Osteoblast (primary cell): ENCODE measurements at regions not wholly inside any gene's neighbourhood (a gene's known extent, or its start where the extent isn't known, plus 50 kb on each side); places are given as distances from the start of the nearest gene placed in this dataset.

ENCODE experiments used
- DNase-seq: peaks from one replicate; pipeline ENCODE4 v3.0.0; 2011; ENCODE audit warnings: low spot score, mixed read lengths; ENCODE audit not compliant: insufficient read length; ENCODE audit errors: missing footprints
- H2AFZ ChIP-seq: 2 replicates; pipeline ENCODE4 v1.6.0; 2011; ENCODE audit warnings: mild to moderate bottlenecking, low read length
- H3K27ac ChIP-seq: 2 replicates; pipeline ENCODE4 v1.5.1; 2011; ENCODE audit warnings: mild to moderate bottlenecking, low read depth, low read length, moderate library complexity
- H3K27me3 ChIP-seq: 2 replicates; pipeline ENCODE4 v1.6.0; 2012; ENCODE audit warnings: mild to moderate bottlenecking, control low read depth, inconsistent platforms, low read length, moderate library complexity; ENCODE audit not compliant: insufficient read depth
- H3K36me3 ChIP-seq: 2 replicates; pipeline ENCODE4 v1.5.1; 2011; ENCODE audit warnings: mild to moderate bottlenecking, low read length, control low read depth, moderate library complexity; ENCODE audit not compliant: insufficient read depth
- H3K4me1 ChIP-seq: 2 replicates; pipeline ENCODE4 v1.5.1; 2011; ENCODE audit warnings: mild to moderate bottlenecking, low read length, control low read depth, moderate library complexity; ENCODE audit not compliant: insufficient read depth
- H3K4me2 ChIP-seq: 2 replicates; pipeline ENCODE4 v1.6.0; 2011; ENCODE audit warnings: mild to moderate bottlenecking, low read length; ENCODE audit not compliant: insufficient read depth
- H3K4me3 ChIP-seq: fragments of 200-600 bp; sonication (generic); 3 replicates; pipeline ENCODE4 v1.5.1; 2012; ENCODE audit warnings: mild to moderate bottlenecking, low read length, inconsistent platforms; ENCODE audit not compliant: insufficient read depth
- H3K79me2 ChIP-seq: 2 replicates; pipeline ENCODE4 v1.6.0; 2012; ENCODE audit warnings: mild to moderate bottlenecking, low read length, control low read depth, inconsistent platforms; ENCODE audit not compliant: insufficient read depth
- H3K9me3 ChIP-seq: 2 replicates; pipeline ENCODE4 v1.5.1; 2011; ENCODE audit warnings: low read depth, low read length, control low read depth
- H4K20me1 ChIP-seq: 2 replicates; pipeline ENCODE4 v1.6.0; 2012; ENCODE audit warnings: mild to moderate bottlenecking, low read length, control low read depth; ENCODE audit not compliant: insufficient read depth
- TF ChIP-seq, protein P1 (sequence below): IDR thresholded peaks from 2 replicates; pipeline ENCODE4 v1.5.1; 2011; ENCODE audit warnings: mild to moderate bottlenecking, low read depth, low read length, moderate library complexity; ENCODE audit errors: extremely low read depth

DNA sequence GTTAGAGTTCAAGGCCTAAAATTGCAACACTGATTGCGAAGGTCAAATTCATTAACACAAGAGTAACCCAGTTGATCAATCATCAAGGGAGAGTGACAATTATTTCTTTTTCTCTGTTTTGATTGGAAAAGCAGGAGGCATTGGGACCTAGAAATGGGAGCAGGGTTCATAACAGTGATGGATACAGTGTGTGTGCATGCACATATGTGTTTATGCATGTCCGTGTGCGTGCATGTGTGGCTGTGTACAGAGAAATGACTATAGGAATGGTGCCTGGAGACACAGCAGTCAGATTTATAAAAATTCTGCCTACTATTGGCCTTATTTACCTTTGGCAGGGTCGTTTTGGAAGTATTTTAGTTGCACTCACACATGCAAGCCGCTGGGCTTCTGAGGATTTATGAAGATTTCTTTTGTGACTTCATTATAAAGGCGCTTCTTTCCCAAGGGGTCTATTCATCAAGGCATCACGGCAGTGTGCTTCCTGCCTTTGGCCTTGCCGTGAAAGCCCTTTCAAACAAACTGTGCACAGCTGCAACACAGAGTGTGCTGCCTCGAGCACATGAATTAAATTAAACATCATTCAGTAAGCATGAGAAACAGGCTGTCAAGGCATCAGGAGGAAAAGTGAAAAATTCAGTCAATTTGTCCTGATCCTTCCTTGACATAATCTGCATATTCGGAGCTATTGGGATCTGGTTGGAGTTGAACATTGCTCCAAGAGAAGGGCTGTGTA lies 122.8 kb upstream of the PUM3 start:
- Histone ChIP-seq H3K4me3 (no peak overlapping the region), H3K36me3 (no peaks in the 10 kb centered on the region), H3K27me3 (no peaks in the 10 kb centered on the region), H3K4me2 (no peak overlapping the region), H3K4me1 (no peaks in the 10 kb centered on the region), H3K27ac (no peak overlapping the region), H2AFZ (no peak overlapping the region), H4K20me1 (no peaks in the 10 kb centered on the region), H3K9me3 (no peaks in the 10 kb centered on the region), H3K79me2 (no peaks in the 10 kb centered on the region)
- TF ChIP-seq, protein P1, sequence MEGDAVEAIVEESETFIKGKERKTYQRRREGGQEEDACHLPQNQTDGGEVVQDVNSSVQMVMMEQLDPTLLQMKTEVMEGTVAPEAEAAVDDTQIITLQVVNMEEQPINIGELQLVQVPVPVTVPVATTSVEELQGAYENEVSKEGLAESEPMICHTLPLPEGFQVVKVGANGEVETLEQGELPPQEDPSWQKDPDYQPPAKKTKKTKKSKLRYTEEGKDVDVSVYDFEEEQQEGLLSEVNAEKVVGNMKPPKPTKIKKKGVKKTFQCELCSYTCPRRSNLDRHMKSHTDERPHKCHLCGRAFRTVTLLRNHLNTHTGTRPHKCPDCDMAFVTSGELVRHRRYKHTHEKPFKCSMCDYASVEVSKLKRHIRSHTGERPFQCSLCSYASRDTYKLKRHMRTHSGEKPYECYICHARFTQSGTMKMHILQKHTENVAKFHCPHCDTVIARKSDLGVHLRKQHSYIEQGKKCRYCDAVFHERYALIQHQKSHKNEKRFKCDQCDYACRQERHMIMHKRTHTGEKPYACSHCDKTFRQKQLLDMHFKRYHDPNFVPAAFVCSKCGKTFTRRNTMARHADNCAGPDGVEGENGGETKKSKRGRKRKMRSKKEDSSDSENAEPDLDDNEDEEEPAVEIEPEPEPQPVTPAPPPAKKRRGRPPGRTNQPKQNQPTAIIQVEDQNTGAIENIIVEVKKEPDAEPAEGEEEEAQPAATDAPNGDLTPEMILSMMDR = no peak
- DNase-seq = no peak

DNA sequence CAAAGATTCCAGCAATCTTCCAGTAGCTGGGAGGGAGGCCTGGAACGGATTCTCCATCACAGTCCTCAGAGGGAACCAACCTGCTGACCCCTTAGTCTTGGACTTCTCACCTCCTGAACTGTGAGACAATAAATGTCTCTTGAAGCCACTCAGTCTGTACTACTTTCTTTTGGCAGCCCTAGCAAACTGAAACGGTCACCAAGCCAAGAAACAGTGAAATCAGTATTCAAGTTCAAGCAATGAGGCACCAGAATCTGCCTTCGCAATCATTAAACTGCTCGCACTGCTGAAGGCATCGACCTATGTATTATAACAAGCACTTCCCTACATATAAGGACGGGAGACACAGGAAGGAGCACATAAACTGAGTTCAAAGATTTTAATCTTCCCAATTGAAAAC lies 120.6 kb upstream of the PUM3 start:
- Histone ChIP-seq H3K27me3 (no peaks in the 10 kb centered on the region), H3K4me3 (no peak overlapping the region), H4K20me1 (no peaks in the 10 kb centered on the region), H2AFZ (no peak overlapping the region), H3K36me3 (no peaks in the 10 kb centered on the region), H3K27ac (no peak overlapping the region), H3K4me1 (no peaks in the 10 kb centered on the region), H3K79me2 (no peaks in the 10 kb centered on the region), H3K4me2 (no peak overlapping the region), H3K9me3 (no peaks in the 10 kb centered on the region)
- TF ChIP-seq, protein P1 = no peak
- no peak for DNase-seq

- H3K79me2 ChIP-seq = no peaks in the 10 kb centered on the region
- no peak overlapping the region for H3K27ac ChIP-seq
- no peak overlapping the region for H2AFZ ChIP-seq
- no peaks in the 10 kb centered on the region for H4K20me1 ChIP-seq
- no peaks in the 10 kb centered on the region for H3K9me3 ChIP-seq
- H3K4me1 ChIP-seq = no peaks in the 10 kb centered on the region
- H3K27me3 ChIP-seq = no peaks in the 10 kb centered on the region
- no peak overlapping the region for H3K4me3 ChIP-seq
- DNase-seq = no peak
- H3K4me2 ChIP-seq = no peak overlapping the region
- TF ChIP-seq, protein P1 = no peak
- H3K36me3 ChIP-seq = no peaks in the 10 kb centered on the region
These were observed 119.4 kb upstream of the PUM3 start for GRCh38 chr9:2963307-2963706.

DNA sequence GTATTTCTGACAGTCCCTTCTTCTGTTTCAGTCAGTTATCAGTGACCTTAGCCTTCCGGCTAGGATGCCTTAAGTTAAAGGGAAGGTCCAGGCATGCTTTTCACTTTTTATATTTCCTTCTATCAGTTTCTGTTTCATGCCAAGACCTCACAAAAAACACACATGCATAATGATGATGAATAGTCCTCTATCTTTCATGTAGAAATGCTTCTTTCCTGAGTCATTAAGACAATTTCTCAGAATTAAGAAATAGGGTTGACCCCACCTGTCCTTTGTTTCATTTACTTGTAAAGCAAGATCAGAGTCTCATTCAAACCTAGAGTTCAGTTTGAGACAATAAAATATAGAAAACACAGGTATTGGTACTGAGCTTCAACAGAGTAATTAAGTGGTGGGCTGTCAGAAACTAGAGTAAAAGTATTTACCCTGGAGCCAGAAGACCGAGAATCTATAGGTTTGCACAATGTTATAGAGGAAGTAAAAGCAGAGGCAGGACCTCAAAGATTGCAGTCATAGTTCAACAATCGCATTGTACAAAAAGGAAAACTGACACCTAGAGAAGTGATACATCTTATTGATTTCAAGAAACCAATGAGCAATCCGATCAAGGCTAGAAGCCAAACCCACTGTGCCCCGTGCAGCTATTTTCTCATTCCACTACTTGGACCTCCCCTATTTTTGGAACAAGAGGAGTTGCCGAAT lies 118.7 kb upstream of the PUM3 start:
- Histone ChIP-seq H3K4me2 (no peak overlapping the region), H3K4me3 (no peak overlapping the region), H3K27ac (no peak overlapping the region), H3K9me3 (no peaks in the 10 kb centered on the region), H4K20me1 (no peaks in the 10 kb centered on the region), H3K27me3 (no peaks in the 10 kb centered on the region), H2AFZ (no peak overlapping the region), H3K36me3 (no peaks in the 10 kb centered on the region), H3K4me1 (no peaks in the 10 kb centered on the region), H3K79me2 (no peaks in the 10 kb centered on the region)
- TF ChIP-seq, protein P1 = no peak
- DNase-seq = no peak
